Heart right ventricle (tissue), 16 donors: ENCODE measurements at regions not wholly inside any gene's neighbourhood (a gene's known extent, or its start where the extent isn't known, plus 50 kb on each side); places are given as distances from the start of the nearest gene placed in this dataset.
"Not testable (repeated sequence)": the region's sequence is repeated elsewhere in the genome, so short reads cannot be mapped to it uniquely, and the experiment has no call there.

Experiments
- ATAC-seq, 8 donors: fragments of 200-7000 bp; cut with Tn5 transposase; one replicate each; pipeline ENCODE4 v1.9.1; 2020; ENCODE audit warnings: mild to moderate bottlenecking in 8 of 8, moderate library complexity in 8 of 8, moderate number of reproducible peaks in 1 of 8
- DNase-seq, 2 donors: peaks; one replicate each; pipeline ENCODE4 v3.0.0-alpha.2; 2020
- H3K27ac ChIP-seq, 10 donors: fragments of 200-600 bp; sonication (generic) in 2 of 10; one replicate each; pipeline versions ENCODE4 v1.5.0 to v1.8.0; 2020 to 2022; ENCODE audit warnings: mild to moderate bottlenecking in 3 of 10
- H3K27me3 ChIP-seq, 7 donors: fragments of 200-600 bp; one replicate each; pipeline ENCODE4 v1.8.0; 2021 to 2022; ENCODE audit warnings: mild to moderate bottlenecking in 2 of 7
- H3K36me3 ChIP-seq, 9 donors: fragments of 200-600 bp; sonication (generic) in 1 of 9; one replicate each; pipeline versions ENCODE4 v1.5.0 to v1.8.0; 2020 to 2022; ENCODE audit warnings: mild to moderate bottlenecking in 2 of 9
- H3K4me1 ChIP-seq, 9 donors: fragments of 200-600 bp; sonication (generic) in 1 of 9; one replicate each; pipeline versions ENCODE4 v1.5.0 to v1.8.0; 2020 to 2022; ENCODE audit warnings: mild to moderate bottlenecking in 4 of 9
- H3K4me3 ChIP-seq, 10 donors: fragments of 200-600 bp; sonication (generic) in 2 of 10; one replicate each; pipeline versions ENCODE4 v1.5.0 to v1.8.0; 2020 to 2022; ENCODE audit warnings: mild to moderate bottlenecking in 7 of 10, moderate library complexity in 2 of 10
- H3K9me3 ChIP-seq, 11 donors: fragments of 200-600 bp in 10 of 11; sonication (generic) in 2 of 11; one replicate each; pipeline versions ENCODE4 v1.5.0 to v1.8.0; 2013 to 2022; ENCODE audit warnings: mild to moderate bottlenecking in 2 of 11, control low read depth in 1 of 11, moderate library complexity in 1 of 11
- WGBS, 2 donors: extraction: QIAGEN DNeasy Blood & Tissue Kit; methylation state at CpG; one replicate each; pipeline ENCODE4 v1.1.7; 2013; ENCODE audit warnings: inconsistent platforms in 1 of 2; 5-methylcytosine and 5-hydroxymethylcytosine counted together
- intact Hi-C, 10 donors: fragments of 100-400 bp; cut with DNase I; formaldehyde crosslinking; loops; one replicate each; pipeline versions ENCODE4 v1.11.1 to v1.14.2; 2022
- microRNA-seq, 2 donors: library from miRNA; unstranded; fragments of <30 nt; microRNA quantifications; one replicate each; pipeline ENCODE4 v1.2.0, GENCODE V29; 2021
- donor health status: Arrhythmogenic right ventricular cardiomyopathy.
- donor health status: ischemic (EF 13 %, LVEDD 7.1; RV severe dilation, severe dysfunction).
- donor health status: healthy with polysubstance abuse.
- donor health status: DM: no; HTN: yes; CAD: no.
- donor health status: DM: no; HTN: no; CAD: no.
- donor health status: ischemic (EF 25% LVEDD 6.9; RV normal size, moderate dysfunction).
- donor health status: ischemic (EF 25% LVEDD 5.7; RV mildly dilated, moderate dysfunction).
- donor health status: healthy.
- donor health status: DM: yes; HTN: yes; CAD: no.
- donor health status: Ischemic cardiomyopathy.
- donor health status: ischemic (EF 35%, LVEDD 5.7; RV mildly dilated, moderate dysfunction).
- donor health status: nonischemic (EF 11% LVEDD 7.7; RV severe dilation, severe dysfunction).
- donor health status: DM: yes; HTN: yes; CAD: no.
- donor health status: PGD.
- donor health status: ischemic (EF 29% LVEDD 5.4; RV normal size, mild dysfunction).
- donor health status: nonischemic (EF 23%, LVEDD 6.1; RV moderate dilation, normal function).

GRCh38 chr15:22274376-22274775 is 184.3 kb upstream of the GOLGA6L22 start:
- H3K4me3 ChIP-seq, H3K27ac ChIP-seq, intact Hi-C loops, H3K4me1 ChIP-seq, ATAC-seq, H3K9me3 ChIP-seq, DNase-seq, H3K36me3 ChIP-seq: not testable (repeated sequence)
- peaks cover 0 to 27% (median 0%) of the 10 kb centered on the region in 7 donors for H3K27me3 ChIP-seq
- WGBS, 2 donors = 60 to 66% methylated on average over 2 of the region's 2 CpGs

DNA sequence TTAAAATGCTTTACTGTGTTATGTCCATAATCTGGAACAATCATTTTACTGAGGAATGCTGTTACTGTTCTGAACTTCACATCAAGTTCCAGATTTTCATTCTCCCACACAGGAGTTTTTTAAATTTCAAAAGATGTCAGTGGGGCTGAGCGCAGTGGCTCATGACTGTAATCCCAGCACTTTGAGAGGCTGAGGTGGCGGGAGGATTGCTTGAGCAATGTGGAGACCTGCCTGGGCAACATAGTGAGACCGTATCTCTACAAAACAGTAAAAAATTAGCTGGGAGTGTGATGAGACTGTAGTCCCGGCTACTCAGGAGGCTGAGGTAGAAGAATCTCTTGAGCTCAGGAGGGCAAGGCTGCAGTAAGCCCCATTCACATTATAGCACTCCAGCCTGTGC is 177.9 kb upstream of the GOLGA6L22 start:
- H3K27me3 ChIP-seq = peaks cover 0 to 24% (median 0%) of the 10 kb centered on the region in 7 donors
- ATAC-seq, H3K4me1 ChIP-seq, H3K4me3 ChIP-seq, H3K36me3 ChIP-seq, H3K9me3 ChIP-seq, H3K27ac ChIP-seq, DNase-seq, intact Hi-C loops: not testable (repeated sequence)
- WGBS, 2 donors = 67 to 71% methylated on average over 4 of the region's 4 CpGs

DNA sequence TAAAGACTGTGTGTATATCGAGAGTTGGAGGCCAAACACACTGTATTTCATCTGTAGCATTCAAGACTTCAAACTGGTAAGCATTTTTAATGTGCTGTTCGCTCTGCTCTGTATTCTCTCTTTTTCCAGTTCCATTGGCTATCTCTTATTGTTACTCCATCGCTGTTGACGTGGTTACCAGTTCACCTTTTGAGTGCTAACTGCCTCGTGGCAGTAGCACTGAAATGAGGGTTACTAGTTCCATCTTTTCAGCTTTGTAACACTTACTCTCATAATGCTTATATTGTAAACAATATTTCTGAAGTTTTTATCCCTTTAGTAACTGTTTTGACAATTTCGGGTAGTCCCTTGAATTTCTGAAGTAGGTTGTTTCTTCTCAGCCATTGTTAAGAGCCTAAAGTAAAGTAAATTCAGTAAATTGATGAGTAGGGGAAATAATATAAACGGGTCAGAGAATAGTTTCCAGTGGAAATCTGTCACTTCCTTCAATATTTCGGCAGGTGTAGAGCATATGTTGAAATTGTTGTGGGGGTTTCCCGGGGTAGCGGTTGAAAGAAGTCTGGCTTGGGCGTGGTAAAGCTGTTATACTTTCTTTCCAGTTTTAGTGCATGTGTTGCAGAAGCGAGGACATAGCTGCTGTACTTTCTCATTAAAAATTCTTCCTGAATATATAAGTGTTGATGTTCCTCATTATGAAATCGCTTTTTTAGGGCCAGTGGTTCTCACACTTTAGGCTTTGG is 175.7 kb upstream of the GOLGA6L22 start:
- WGBS, 2 donors = 47% methylated on average over 13 of the region's 13 CpGs
- H3K36me3 ChIP-seq, intact Hi-C loops, H3K4me3 ChIP-seq, H3K27ac ChIP-seq, DNase-seq, ATAC-seq, H3K9me3 ChIP-seq, H3K4me1 ChIP-seq: not testable (repeated sequence)
- H3K27me3 ChIP-seq = peaks cover 0 to 18% (median 0%) of the 10 kb centered on the region in 7 donors

DNA sequence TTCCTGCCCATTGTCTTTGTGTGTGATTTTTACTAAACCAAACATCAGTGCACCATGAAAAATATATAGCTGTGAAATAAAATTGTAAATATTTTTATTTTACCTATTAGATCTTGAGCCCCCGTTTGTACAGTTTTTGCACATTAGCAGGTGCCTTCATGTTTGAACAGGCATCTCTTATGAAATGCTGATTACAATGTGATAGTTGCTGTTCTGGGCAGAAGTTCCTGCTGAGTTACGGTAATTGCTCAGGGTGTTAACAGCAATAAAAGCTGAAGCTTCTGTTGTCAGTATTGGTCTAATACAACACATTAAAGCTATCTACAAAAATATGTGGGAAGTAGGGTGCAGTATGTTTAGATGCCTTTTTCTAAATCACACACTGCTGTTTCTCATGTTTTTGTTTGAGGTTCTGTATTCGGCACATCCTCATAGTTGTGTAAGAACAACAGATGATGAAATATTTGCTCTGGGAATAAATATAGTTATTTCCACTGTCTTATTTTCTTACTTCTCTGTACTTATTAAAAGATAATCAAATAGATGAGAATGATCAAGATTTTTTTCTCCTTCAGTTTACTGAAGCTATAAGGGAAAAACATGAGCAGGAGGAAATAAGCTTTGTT is 173.8 kb upstream of the GOLGA6L22 start:
- H3K36me3 ChIP-seq, H3K4me1 ChIP-seq, intact Hi-C loops, H3K27ac ChIP-seq, DNase-seq, H3K4me3 ChIP-seq, H3K9me3 ChIP-seq, ATAC-seq: not testable (repeated sequence)
- WGBS, 2 donors = 71 to 76% methylated on average over 3 of the region's 3 CpGs
- H3K27me3 ChIP-seq = peaks cover 0 to 15% (median 0%) of the 10 kb centered on the region in 7 donors

- ATAC-seq, H3K4me3 ChIP-seq, intact Hi-C loops, H3K9me3 ChIP-seq, H3K27ac ChIP-seq, H3K36me3 ChIP-seq, DNase-seq, H3K4me1 ChIP-seq: not testable (repeated sequence)
- H3K27me3 ChIP-seq = peaks cover 0 to 12% (median 0%) of the 10 kb centered on the region in 7 donors
- 55 to 66% methylated on average over 4 of the region's 4 CpGs for WGBS, 2 donors
These were observed 167.6 kb upstream of the GOLGA6L22 start for GRCh38 chr15:22291054-22291453.

GRCh38 chr15:22303112-22303511 is 155.6 kb upstream of the GOLGA6L22 start:
- H3K4me3 ChIP-seq, H3K9me3 ChIP-seq, intact Hi-C loops, H3K27ac ChIP-seq, H3K27me3 ChIP-seq, DNase-seq, H3K36me3 ChIP-seq, H3K4me1 ChIP-seq: not testable (repeated sequence)
- WGBS, 2 donors = no CpG with 5 or more reads among the region's 1 CpG
- peak in 2 of 8 donors; percentile 27 to 67 for ATAC-seq

Small RNA genes in the stretch of these regions (microRNA-seq; reads per million reads assigned to microRNA genes)
- 0 reads per million in 2 donors for gene MIR1268A
